ENCODE measurements at regions not wholly inside any gene's neighbourhood (a gene's known extent, or its start where the extent isn't known, plus 50 kb on each side); places are given as distances from the start of the nearest gene placed in this dataset.
"Not testable (repeated sequence)": the region's sequence is repeated elsewhere in the genome, so short reads cannot be mapped to it uniquely, and the experiment has no call there.

GRCh38 chr2:44084850-44085249 is 83.8 kb upstream of the PPM1B start:
- H3K27me3 ChIP-seq (replicated peaks) = no peaks in the 10 kb centered on the region
- in situ Hi-C loops (cut with HindIII; ENCODE audit: low pct_ligation_motif_present, low sequenced_read_pairs) = no loop called here
- no peak overlapping the region for H3K27ac ChIP-seq
- DNase-seq = no peak
- H3K36me3 ChIP-seq (replicated peaks) = no peaks in the 10 kb centered on the region
- TF ChIP-seq CTCF (IDR thresholded peaks at IDR 0.05; ENCODE audit: low read depth, low read length, missing control alignments) = no peak
- H3K4me3 ChIP-seq (ENCODE audit: low read depth, low read length) = no peak overlapping the region

GRCh38 chr2:44086629-44087028 is 82.0 kb upstream of the PPM1B start:
- in situ Hi-C loops (cut with HindIII; ENCODE audit: low pct_ligation_motif_present, low sequenced_read_pairs) = no loop called here
- peak overlapping the region; percentile 54 for H3K4me3 ChIP-seq (ENCODE audit: low read depth, low read length)
- no peaks in the 10 kb centered on the region for H3K27me3 ChIP-seq (replicated peaks)
- DNase-seq = no peak
- no peak for TF ChIP-seq CTCF (IDR thresholded peaks at IDR 0.05; ENCODE audit: low read depth, low read length, missing control alignments)
- no peak overlapping the region for H3K27ac ChIP-seq
- no peaks in the 10 kb centered on the region for H3K36me3 ChIP-seq (replicated peaks)

GRCh38 chr2:44087036-44087713 is 81.5 kb upstream of the PPM1B start:
- Histone ChIP-seq H3K4me3 (ENCODE audit: low read depth, low read length) (peak overlapping the region; percentile 54), H3K36me3 (replicated peaks) (no peaks in the 10 kb centered on the region), H3K27ac (no peak overlapping the region), H3K27me3 (replicated peaks) (no peaks in the 10 kb centered on the region)
- peak; percentile 62 for DNase-seq
- in situ Hi-C loops (cut with HindIII; ENCODE audit: low pct_ligation_motif_present, low sequenced_read_pairs) = no loop called here
- peak; percentile 96 for TF ChIP-seq CTCF (IDR thresholded peaks at IDR 0.05; ENCODE audit: low read depth, low read length, missing control alignments)

- Histone ChIP-seq H3K27me3 (replicated peaks) (no peaks in the 10 kb centered on the region), H3K4me3 (ENCODE audit: low read depth, low read length) (peak overlapping the region; percentile 54), H3K27ac (no peak overlapping the region), H3K36me3 (replicated peaks) (no peaks in the 10 kb centered on the region)
- in situ Hi-C loops (cut with HindIII; ENCODE audit: low pct_ligation_motif_present, low sequenced_read_pairs) = no loop called here
- no peak for TF ChIP-seq CTCF (IDR thresholded peaks at IDR 0.05; ENCODE audit: low read depth, low read length, missing control alignments)
- no peak for DNase-seq
These were observed 81.0 kb upstream of the PPM1B start for GRCh38 chr2:44087714-44088092.

GRCh38 chr2:44092519-44092918 is 76.2 kb upstream of the PPM1B start:
- DNase-seq; H3K4me3 ChIP-seq (ENCODE audit: low read depth, low read length); in situ Hi-C loops (cut with HindIII; ENCODE audit: low pct_ligation_motif_present, low sequenced_read_pairs); H3K27ac ChIP-seq; H3K36me3 ChIP-seq (replicated peaks); H3K27me3 ChIP-seq (replicated peaks): not testable (repeated sequence)

- no peak for TF ChIP-seq CTCF (IDR thresholded peaks at IDR 0.05; ENCODE audit: low read depth, low read length, missing control alignments)
- no peaks in the 10 kb centered on the region for H3K27me3 ChIP-seq (replicated peaks)
- H3K27ac ChIP-seq = no peak overlapping the region
- no peak for DNase-seq
- H3K4me3 ChIP-seq (ENCODE audit: low read depth, low read length) = no peak overlapping the region
- in situ Hi-C loops (cut with HindIII; ENCODE audit: low pct_ligation_motif_present, low sequenced_read_pairs) = no loop called here
- H3K36me3 ChIP-seq (replicated peaks) = no peaks in the 10 kb centered on the region
These were observed 74.7 kb upstream of the PPM1B start for GRCh38 chr2:44093970-44094369.
